Adrenal gland (tissue), 5 donors: ENCODE measurements at regions not wholly inside any gene's neighbourhood (a gene's known extent, or its start where the extent isn't known, plus 50 kb on each side); places are given as distances from the start of the nearest gene placed in this dataset.

Experiments used
- CTCF ChIP-seq, 6 experiments: fragments of 450-650 bp in 4 of 6; fragments of 200-600 bp in 2 of 6; sonication (generic) in 1 of 6; IDR thresholded peaks; 1 replicate in 5 of 6; 2 replicates in 1 of 6; pipeline versions ENCODE4 v1.5.1 to v1.8.0; 2016 to 2021; ENCODE audit warnings: antibody characterized with exemption in 6 of 6, mild to moderate bottlenecking in 2 of 6, moderate library complexity in 1 of 6
- POLR2A ChIP-seq, 2 donors: fragments of 450-650 bp; IDR thresholded peaks; one replicate each; pipeline ENCODE4 v1.6.1; 2017; ENCODE audit warnings: antibody characterized with exemption in 2 of 2, mild to moderate bottlenecking in 2 of 2, moderate library complexity in 1 of 2
- donor health status: DM: no; HTN: no; CAD: no.

DNA sequence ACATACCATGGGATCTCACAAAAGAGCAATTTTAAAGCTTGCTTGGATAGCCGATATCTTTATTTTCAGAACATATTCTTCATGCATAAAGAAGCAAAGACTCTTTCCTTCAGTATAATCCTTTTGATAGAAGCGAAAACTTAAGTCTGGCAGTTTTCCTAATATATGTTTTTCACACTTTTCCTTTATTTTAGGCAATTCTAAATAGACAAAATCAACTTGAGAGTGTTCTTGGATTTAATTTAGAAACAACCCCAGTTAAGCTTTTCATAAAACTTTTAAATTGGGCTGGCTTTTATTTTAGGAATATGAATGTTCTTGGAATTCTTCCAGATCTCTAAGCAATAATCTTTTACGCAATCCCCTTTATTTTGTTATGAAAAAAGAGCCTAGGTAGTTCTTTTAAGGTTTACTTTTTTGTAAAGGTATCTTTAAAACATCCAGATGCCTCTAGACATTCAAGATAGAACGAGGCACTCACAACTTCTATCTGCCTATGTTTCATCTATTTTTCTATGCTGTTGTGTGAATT lies 51.5 kb upstream of the HSPB3 start:
- no peak for TF ChIP-seq CTCF (IDR thresholded peaks at IDR 0.05)
- TF ChIP-seq POLR2A (IDR thresholded peaks at IDR 0.05) = no peak
